Mesenteric fat pad (tissue), 1 donor: ENCODE measurements at regions not wholly inside any gene's neighbourhood (a gene's known extent, or its start where the extent isn't known, plus 50 kb on each side); places are given as distances from the start of the nearest gene placed in this dataset.
A peak's percentile ranks its signal among the peaks of the same experiment; 100 is the strongest.

Experiments
- DNase-seq: peaks from one replicate; pipeline ENCODE4 v3.0.0-alpha.2; 2020; ENCODE audit warnings: low spot score
- donor health status: DM: yes; HTN: yes; CAD: no.

DNA sequence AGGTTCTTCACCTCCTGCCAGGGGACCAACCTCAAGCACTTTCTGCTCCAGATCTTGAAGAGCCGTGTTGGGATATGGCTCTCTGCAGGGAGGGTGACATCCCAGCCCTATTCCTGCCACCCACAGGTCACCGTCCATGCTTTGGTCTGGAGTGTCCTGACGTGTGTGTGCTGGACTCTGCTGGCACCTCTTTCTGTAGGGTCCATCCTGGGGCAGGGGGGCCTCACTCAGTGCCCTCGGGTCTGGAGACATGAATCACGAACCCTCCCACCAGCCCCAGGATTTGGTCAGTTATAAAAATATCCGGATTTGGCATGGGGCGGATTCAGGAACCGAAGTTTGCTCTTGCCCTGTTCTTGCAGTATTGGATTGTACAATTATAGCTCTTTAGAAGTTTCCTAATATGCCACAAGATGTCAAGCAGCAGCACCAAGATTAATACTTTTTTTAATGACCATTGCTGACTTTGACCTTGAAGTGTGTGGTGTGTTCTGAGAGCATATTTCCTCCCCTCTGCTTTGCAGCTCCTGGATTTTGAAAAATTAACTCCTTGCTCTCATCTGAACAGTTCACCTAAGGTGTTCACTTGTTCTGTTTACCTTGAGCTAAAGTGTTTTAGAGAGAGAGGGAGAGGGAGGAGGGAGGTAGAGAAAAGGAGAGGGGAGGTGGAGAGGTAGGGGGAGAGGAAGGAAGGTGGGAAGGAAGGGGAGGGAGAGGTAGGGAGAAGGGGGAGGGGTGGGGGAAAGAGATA lies 95.4 kb upstream of the SHH start:
- DNase-seq, result no peak

DNA sequence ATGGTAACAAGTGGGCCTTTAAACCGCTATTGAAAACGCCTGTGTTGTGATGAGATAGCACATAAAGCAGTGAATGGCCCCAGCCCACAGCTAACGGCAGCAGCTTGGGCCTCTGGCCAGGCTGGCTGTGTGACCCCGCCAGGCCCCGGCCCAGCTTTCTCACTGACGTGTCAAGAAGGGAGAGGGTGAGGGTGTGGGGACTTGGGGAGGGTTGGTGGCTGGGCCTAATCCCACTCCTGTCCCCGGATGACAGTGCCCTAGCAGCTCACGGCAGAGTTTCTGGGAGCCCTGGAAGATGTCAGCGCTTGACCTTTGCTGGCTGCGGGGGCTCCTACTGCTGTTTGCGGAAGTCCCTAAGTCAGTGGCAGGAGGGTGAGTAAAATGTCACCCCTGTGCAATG lies 88.9 kb upstream of the SHH start:
- DNase-seq, result no peak

DNA sequence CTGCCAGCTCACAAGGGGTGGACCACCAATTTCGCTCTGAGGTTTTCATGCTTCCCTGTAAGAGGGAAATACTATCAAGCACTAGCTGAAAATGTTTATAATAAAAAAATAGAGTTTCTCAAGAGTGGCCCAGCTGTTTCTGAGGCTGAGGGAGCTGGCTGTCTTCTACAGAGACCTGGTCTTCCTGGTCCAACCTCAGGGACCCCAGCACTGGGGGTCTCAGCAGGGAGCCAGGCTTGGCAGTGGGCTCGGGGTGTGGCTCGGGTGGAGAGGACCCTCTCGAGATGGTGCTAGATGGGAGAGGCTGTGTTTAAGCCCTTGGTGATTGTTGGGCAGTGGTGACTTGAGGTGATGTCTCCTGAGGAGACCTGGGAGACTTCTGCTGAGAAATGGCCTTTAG lies 87.3 kb upstream of the SHH start:
- DNase-seq, result peak; percentile 53

DNA sequence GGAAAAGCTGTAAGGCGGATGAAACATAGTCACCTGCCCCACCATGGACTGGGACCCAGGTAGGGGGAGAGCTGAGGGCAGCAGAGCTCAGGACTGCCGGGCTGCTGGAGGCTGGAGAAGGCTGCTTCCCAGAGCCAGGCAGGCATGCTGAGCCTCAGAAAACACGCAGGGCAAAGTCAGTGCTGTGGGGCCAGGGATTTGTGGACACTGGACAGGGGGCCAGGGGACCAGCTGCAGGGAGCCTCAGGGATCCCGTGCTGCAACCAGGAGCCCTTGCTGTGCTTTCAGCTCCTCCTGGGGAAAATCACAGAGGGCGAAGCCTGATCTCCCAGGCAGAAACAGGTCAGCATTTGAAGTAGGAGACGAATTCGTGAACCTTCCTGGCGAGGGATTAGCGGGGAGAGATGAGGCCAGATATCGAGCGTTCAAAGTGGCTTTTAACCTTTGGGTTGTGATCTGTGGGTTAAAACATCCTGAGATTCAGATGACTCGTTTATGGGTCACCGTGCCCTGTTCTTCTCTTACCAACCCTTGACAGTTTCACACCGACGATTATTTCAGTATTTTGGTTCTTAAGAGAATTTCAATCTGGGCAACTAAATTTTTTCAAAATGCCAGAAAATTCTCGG lies 85.6 kb upstream of the SHH start:
- peak; percentile 64 for DNase-seq

DNA sequence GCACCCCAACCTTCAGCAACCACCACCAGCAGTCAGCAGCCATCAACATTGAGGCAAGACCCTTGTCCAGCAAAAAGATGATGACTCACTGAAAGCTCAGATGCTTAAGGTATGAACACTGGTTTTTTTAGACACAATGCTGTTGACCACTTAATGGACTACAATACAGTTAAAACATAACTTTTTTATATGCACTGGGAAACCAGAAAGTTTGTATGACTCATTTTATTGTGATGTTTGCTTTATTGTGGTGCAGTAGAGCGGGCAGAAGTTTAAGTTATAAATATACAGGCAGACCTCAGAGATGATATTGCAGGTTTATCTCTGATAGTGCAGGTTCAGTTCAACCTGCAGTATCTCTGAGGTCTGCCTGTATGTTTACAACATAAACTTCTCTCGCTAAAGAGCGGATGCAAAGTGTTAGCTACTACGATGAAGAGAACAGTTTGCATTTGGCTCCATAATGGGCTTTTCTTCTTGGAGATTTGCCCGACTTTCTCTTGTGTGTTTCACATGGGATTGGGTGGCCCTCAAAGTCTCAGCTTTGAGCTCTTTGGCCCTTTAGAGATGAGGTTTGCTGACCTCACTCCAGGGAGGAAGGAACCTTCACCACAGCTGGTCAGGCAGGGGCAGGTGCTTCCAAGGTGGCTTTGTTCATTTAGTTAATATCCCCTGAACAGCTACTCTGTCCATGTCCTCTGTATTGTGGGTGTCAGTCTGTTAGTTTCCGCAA lies 84.4 kb upstream of the SHH start:
- DNase-seq, result peak; percentile 1

DNA sequence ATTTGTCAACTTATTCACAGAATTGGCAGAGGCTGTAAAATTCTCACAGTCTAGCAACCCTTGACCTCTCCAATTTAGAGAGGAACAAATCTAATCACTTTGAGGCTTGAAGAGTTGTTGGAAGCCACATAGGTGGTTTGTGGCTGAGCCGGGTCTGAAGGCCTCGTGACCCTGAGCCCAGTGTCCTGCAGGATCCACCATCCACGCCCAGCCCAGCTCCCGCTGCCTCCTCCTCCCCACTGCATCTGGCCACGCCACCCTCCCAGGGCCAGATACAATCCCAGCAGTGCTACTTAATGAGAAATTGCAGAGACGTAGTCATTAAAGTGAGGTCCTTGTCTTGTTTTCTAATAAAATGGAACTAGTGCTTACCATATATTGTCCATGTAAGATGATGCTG lies 81.4 kb upstream of the SHH start:
- DNase-seq, result peak; percentile 64

DNA sequence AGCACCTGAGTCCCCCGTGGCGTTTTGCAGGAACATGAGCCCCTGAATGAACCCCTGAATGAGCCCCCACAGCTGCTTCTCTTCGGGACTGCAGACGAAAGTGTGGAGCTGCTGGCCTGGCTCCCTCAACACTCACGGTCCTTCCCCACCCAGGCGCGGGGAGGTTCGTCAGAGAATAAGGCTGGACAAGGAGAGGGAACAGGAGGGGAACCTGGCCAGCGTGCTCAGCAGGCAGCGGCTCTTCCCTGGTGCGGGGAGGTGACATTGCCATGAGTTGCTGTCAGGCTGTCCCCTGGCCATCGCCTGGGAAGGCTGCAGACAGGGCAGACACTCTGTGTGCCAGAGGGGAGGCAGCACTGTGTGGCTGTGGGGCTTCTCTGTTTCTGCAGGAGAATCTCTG lies 80.9 kb upstream of the SHH start:
- DNase-seq, result peak; percentile 77

DNA sequence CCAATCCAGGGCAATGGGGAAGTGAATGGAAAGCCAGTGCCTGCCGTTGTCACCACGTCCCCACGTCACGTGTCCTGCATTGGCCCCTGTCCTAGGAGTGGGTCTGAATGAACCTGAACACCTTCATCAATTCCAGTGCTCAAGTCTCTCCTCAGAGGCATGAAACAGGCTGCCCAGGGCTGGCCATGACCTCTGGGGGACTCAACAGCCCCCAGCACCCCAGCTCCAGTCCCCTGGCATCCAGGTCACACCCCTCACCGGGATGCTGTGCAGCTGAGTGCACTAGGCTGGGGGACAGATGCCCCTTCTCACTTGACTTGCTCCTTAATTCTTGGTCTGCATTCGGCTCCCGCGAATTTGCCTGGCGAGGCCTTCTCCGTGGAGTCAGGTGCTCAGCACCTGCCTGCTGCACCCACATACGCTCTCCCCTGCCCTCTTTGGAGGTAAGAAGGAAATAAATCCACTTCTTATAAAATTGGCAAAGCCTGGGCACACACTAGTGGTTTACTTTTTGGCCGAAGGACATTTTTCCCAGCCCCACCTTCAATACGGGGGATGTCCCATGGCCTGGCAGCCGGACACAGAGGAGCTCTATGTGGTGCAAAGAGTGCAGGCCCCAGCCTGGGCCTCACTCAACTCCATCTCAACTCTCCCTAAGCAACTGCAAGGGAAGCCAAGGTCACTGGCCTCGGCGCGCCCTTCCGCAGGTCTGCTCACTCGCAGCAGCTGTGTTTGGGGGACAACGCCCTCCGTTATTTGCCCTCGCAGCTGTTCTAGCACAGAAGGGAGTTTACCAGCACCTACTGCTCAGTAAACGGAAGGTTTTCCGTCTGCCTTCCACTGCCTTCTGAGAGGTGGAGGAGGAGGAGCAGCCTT lies 77.6 kb upstream of the SHH start:
- DNase-seq, result peak; percentile 82

DNA sequence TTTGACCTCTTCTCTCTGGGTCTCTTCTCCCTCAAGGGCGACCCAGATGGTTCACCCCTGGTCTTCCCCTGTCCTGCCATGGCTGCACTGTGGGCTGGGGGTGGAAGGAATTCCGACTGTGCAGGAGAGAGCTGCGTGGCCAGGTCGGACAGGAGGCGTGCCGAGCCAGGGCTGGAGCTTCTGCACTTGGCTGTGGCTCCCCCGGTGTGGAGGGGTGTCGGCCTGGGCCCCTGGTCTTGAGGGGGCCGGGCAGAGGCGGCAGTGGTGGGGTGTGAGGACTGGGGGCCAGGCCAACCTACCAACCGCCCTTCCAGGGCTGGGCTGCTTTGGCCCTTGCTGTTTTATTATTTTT lies 74.9 kb upstream of the SHH start:
- DNase-seq, result no peak

DNA sequence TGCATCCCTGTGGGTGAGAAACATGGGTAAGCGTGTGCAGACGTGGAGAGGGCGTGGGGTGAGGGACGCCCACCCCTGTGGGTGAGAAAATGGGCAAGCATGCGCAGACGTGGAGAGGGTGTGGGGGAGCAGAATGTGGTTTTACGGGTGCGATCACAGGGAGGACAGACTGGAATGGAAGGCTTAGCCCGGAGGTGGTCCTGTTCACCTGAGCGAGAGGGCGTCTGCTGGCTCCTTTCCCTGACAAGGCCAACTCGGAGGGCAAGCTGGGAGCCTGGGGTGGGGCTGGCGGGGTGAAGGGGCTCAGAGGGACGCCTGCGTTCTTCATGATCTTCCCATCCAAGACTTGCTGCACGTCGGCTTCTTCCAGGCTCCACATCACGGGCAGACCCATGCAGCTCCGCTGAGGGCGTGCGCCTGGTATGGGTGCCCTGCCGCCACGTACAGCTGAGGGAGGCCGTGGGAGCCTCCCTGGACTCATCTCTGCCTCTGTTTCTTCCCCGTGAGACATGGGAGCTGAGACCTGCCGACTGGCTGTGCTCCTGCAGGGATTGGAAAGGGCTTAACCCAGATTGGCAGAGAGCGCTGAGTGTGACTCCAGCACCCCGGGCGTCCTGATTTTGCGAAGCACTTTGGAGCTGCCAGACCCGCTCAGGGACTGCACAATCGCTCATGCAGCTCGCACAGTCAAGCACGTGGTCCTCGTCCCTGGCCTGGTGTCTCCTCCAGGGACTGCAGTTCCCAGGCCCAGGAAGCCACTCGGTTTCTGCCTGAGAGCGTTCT lies 74.3 kb upstream of the SHH start:
- peak; percentile 84 for DNase-seq

DNA sequence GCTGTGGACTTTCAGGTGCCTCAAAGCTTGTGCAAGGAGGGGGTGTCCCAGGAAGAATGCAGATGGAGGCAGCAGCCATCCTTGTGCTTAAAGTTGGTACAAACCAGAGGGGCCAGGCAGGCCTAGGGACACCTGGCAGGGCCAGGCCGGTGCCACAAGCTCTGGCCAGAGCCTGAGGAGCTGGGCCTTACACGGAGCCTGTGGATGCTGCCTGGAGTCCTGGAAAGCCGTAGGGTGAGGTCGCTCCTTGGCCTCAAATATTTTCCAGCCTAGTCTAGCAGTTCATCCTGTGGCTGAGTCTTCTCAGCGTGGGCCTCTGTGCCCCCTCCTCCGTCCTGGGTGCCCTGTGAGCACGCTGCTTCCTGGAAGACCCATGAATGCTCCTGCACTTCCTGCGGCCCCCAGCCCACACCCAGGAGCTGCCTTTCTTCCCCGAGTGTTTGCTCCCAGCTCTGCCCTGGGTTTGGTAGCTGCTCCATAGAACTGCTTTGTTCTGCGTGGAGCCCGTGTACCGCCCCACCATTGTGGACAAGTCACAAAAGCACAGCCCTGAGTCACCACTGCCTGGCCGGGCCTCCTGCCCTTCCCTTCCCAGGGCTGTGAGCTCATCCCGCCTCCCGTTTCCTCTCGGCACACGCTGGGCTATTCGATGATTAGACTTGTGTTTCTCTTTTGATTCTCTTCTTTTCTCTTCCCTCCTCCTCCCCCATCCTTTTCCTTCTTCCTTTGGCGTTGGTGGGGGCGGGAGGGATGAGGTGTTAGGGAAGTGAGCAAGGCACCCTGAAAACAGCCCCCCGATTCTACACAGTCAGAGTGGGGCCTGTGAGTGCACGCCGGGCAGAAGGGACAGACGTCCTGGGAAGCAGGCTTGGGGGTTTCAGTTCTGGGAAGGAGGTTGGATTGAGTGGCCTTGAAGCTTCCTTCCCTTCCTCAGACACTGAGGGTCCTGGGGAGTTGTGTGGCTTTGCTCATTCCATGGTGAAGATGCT lies 73.2 kb upstream of the SHH start:
- peak; percentile 82 for DNase-seq

DNA sequence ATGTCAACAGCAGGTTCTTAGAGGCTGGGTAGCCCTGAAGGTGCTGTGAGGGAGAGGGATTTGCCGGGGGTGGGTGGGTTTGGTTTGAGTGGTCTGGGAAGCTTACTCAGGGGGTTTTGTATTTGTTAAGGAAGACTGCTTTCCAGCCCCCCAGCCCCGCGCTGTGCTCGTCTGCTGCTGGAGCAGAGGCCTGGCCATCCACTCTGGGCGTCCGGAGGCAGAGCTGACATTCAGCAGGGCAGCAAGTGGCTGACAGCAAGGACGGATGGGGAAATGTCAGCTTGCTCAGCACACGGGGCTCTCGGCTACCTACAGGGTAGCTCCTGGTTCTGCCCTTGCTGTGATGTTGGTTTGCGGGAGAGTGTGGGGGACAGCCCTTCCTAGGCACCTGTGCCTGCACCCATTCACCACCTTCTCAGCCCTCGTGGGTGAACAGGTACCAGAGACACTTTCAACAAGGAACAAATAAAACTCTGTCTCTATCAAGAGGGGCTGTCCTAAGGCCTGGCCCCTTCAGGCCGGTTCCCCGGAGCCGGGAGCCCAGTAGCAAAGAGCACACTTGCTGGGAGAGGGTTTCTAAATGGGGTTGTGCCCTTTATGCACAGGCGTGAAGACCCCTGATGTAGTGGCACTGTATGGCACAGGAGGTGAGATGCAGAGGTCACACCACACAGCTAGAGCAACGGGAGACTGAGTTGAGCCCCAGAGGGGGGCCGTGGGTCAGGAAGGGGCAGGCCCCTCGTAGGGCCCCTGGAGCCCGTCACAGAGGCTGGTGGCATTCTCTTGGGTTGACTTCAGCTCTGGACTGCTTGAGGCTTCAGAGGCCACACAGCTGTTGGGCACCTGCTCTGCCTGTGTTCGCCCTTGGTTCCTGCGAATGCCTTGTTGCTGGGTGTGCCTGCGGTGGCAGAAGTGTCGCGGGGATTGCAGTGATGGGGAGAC lies 72.2 kb upstream of the SHH start:
- peak; percentile 81 for DNase-seq

DNA sequence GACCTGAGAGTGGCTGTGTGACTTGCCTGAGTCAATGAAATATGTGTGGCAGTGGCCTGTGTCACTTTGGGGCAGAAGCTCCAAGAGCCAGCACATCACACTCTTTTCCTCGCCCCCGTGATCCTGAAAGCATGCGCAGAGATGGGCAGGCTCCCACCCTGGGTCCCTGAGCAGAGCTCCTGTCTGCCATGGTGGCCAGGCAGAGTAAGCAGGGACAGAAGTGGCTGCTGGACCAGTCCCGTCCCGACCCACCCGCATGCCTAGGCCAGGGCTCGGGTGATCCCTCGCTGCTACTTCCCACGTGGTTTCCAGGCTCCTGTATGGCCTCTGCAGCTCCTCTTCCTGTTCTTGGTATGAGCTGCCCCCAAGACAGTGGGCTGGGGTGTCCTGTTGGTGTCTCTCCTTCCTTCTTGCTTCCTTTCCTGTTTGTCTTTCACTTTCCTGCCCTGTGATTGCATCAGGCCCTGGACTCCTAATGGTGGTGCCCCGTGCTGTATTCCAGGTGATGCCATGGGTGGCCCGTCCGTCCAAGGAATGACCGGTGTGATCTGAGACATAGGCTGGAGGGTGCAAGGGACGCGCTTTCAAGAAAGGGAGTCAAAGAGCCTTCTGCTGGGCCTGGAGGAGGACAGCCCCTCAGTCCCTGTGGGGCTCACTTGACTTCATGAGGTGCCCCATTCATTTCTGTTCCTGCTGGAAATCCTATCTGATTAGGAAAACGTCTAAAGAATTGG lies 71.4 kb upstream of the SHH start:
- peak; percentile 71 for DNase-seq

DNA sequence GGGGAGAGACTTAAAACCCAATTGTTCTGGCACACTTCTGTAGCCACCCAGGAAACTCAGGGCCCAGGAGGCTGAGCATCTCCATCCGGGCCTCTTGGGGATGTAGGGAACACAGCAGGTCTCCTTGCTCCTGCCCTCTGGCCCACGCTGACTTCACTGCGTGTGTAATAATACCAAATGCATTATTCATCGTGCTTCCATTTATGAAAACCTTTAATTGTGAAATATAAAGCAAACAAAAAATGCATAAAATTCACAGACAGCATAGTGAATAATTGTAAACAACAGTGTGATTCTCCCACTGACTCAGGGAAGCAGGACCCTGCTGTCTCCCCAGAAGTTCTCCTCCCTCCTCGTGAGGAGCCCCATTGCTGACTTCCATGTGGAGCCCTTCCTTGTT lies 70.3 kb upstream of the SHH start:
- peak; percentile 30 for DNase-seq

DNA sequence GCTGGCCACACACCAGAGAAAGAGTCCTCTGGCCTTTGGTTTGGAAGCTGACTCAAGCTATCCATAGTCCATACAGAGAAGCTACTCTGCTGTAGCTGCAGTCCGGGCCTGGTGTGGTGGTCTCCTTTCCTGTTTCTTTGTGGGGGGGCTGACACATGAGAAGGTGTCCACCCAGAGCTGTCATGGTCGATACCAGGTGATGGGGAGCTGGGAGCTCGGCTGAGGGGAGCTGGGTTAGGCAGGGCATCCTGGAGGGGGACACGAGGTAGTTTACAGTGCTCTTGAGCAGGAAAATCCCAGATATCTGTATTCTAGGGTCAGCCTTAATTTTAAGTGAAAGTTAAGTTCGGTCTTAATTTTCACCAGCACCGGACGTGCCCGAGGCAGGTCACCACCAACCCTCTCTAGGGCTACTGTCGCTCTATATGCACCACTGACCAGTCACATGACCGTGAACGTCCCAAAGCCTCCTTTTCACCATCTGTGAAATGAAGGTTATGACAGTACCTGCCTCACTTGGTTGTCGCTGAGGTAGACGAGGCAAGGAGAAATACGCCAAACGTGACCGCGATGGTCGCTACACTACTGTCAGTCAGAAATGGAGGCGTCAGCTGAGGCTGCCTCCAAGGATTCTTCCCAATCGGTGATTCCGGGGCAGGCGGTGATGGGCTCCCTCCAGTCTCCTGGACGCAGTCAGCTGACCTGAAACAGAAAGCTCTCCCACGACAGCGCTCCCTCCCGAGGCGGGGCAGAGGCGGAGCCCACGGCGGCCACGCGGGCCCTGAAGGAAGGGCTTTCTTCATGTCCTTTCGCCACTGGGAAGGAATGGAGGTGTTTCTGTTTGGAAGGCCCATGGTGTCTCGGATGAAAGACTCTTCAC lies 69.4 kb upstream of the SHH start:
- peak; percentile 71 for DNase-seq

DNA sequence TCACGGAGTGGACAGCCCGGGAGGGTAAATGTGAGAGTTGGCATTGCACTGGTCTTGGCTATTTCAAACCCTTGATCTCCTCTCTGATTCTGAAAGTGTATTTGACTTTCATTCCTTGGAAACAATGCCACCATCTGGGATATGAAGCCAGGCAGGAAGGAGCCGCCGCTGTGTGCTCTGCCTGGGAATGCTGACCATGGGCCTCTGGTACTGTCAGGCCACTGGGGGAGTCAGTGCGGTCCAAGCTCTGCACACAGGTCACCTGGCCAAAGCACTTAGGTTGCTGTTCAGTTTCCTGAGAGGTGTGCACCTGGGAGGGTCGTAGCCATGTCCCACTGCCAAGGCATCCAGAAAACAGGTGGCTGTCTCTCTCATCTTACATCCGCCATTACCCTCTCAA lies 68.5 kb upstream of the SHH start:
- peak; percentile 49 for DNase-seq

DNA sequence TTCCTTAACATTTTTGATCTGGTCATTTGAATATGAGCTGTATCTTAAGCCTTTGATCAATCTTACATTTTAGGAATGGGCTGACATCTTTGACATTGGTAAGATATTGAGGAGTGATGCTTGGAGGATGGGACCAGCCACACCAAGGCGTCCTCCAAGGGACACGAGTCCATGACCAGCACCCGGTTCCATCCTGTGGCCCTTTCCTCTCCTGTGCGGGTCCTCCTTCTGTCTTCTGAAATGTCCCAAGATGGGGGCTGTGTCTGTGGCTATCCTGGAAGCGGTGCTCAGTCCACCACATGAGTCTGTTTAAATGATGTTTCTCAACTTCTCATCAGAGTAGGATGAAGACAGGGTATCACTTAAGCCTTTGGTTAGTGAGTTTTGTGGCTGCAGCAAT lies 67.3 kb upstream of the SHH start:
- DNase-seq, result peak; percentile 47
